ENCODE measurements at regions not wholly inside any gene's neighbourhood (a gene's known extent, or its start where the extent isn't known, plus 50 kb on each side); places are given as distances from the start of the nearest gene placed in this dataset.

DNA sequence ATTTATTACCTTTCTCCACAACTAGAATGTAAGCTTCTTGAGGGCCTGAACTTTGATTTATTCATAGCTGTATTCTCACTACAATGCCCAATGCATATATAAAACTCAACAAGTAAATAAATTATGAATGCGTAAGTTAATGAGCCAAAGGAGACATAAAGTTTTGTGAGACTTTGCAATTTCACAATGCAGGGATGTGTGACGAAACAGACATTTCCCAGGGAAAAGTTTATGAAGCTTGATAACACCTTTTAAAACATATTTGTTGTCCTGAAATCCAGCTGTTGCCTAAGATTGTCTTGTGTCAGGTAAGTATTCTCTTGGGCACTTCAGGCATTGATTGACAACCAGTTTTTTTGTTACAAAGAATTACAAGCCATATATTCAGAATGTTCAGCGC, 800.1 kb downstream of the BRINP1 start:
- no peak for DNase-seq
- intact Hi-C loops (cut with DNase I) = no loop called here
- 87 to 91% (median 89%) methylated on average over 3 of the region's 3 CpGs for WGBS, 4 donors
- Histone ChIP-seq H3K9me3 (replicated peaks in 1 of 3) (no peaks in the 10 kb centered on the region), H3K27me3 (no peaks in the 10 kb centered on the region), H3K4me1 (replicated peaks in 1 of 2) (no peaks in the 10 kb centered on the region), H3K27ac (no peak overlapping the region), H3K36me3 (replicated peaks in 1 of 2) (no peaks in the 10 kb centered on the region), H3K4me3 (no peak overlapping the region)
- TF ChIP-seq POLR2A (IDR thresholded peaks at IDR 0.05) = no peak
- TF ChIP-seq, protein P1, sequence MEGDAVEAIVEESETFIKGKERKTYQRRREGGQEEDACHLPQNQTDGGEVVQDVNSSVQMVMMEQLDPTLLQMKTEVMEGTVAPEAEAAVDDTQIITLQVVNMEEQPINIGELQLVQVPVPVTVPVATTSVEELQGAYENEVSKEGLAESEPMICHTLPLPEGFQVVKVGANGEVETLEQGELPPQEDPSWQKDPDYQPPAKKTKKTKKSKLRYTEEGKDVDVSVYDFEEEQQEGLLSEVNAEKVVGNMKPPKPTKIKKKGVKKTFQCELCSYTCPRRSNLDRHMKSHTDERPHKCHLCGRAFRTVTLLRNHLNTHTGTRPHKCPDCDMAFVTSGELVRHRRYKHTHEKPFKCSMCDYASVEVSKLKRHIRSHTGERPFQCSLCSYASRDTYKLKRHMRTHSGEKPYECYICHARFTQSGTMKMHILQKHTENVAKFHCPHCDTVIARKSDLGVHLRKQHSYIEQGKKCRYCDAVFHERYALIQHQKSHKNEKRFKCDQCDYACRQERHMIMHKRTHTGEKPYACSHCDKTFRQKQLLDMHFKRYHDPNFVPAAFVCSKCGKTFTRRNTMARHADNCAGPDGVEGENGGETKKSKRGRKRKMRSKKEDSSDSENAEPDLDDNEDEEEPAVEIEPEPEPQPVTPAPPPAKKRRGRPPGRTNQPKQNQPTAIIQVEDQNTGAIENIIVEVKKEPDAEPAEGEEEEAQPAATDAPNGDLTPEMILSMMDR (IDR thresholded peaks at IDR 0.05) = no peak

DNA sequence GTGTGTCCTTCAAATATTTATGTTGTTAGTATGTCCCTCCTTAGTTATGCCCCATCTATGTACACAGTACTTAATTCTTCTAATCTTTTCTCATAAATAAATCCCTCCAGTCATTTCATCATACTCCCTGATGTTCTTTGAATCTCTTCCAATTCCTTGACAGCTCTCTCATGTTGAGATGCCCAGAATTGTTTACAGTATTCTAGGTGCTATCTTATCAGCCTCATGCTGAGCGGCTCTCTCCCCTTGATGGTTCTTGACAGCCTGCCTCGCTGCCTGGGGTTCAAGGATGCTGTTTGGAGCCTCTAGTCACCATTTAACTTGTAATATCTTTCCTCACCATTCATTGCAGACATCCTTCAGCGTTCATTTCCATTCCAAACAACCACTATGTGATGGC, 799.2 kb downstream of the BRINP1 start:
- Histone ChIP-seq H3K4me3 (no peak overlapping the region), H3K4me1 (replicated peaks in 1 of 2) (no peaks in the 10 kb centered on the region), H3K27ac (no peak overlapping the region), H3K36me3 (replicated peaks in 1 of 2) (no peaks in the 10 kb centered on the region), H3K27me3 (no peaks in the 10 kb centered on the region), H3K9me3 (replicated peaks in 1 of 3) (no peaks in the 10 kb centered on the region)
- 27 to 47% (median 39%) methylated on average over 3 of the region's 3 CpGs for WGBS, 4 donors
- TF ChIP-seq, protein P1 (IDR thresholded peaks at IDR 0.05) = no peak
- TF ChIP-seq POLR2A (IDR thresholded peaks at IDR 0.05) = no peak
- intact Hi-C loops (cut with DNase I) = no loop called here
- no peak for DNase-seq

DNA sequence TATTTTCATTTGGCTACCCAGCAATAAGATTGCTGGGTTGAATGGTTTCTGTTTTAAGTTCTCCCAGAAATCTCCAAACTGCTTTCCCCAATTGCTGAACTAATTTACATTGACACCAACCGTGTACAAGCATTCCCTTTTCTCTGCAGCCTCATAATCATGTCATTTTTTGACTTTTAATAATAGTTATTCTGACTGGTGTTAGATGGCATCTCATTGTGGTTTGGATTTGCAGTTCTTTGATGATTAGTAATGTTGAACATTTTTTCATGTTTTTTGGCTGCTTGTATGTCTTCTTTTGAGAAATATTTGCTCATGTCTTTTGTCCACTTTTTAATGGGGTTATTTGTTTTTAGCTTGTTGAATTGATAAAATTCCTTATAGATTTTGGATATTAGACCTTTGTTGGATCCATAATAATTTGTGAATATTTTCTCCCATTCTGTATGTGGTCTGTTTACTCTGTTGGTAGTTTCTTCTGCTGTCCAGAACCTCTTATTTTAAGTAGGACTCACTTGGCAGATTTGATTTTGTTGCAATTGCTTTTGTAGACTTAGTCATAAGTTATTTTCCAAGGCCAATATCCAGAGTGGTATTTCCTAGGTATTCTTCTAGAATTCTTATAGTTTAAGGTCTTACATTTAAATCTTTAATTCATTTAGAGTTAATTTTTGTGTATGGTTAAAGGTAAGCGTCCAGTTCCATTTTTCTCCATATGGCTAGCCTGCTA, 793.7 kb downstream of the BRINP1 start:
- 41 to 68% (median 57%) methylated on average over 2 of the region's 2 CpGs for WGBS, 4 donors
- H3K27me3 ChIP-seq = no peaks in the 10 kb centered on the region
- intact Hi-C loops (cut with DNase I) = no loop called here
- TF ChIP-seq POLR2A (IDR thresholded peaks at IDR 0.05) = no peak
- TF ChIP-seq, protein P1 (IDR thresholded peaks at IDR 0.05) = no peak
- H3K36me3 ChIP-seq (replicated peaks in 1 of 2) = no peaks in the 10 kb centered on the region
- no peak overlapping the region for H3K27ac ChIP-seq
- no peak overlapping the region for H3K4me3 ChIP-seq
- peaks cover 0 to 6% (median 4%) of the 10 kb centered on the region in 3 donors for H3K9me3 ChIP-seq (replicated peaks in 1 of 3)
- no peaks in the 10 kb centered on the region for H3K4me1 ChIP-seq (replicated peaks in 1 of 2)
- DNase-seq = no peak

DNA sequence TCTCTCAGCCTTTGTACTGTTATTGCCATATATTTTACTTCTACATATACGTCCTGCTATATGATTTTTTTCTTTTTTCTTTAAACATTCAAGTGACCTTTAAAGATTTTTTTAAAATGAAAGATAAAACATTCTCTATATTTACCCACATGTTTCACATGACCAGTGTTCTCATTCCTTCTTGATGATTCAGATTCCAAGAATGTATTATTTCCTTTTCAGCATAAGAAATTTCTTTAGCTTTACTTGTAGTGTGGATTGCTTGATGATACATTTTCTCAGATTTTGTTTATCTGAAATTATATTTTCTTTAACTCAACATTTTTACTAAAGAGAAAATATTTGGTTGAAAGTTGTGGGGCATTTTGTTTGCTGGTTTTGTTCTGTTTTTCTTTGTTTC, 792.1 kb downstream of the BRINP1 start:
- intact Hi-C loops (cut with DNase I) = no loop called here
- no peaks in the 10 kb centered on the region for H3K27me3 ChIP-seq
- no peak for DNase-seq
- TF ChIP-seq POLR2A (IDR thresholded peaks at IDR 0.05) = no peak
- TF ChIP-seq, protein P1 (IDR thresholded peaks at IDR 0.05) = no peak
- H3K9me3 ChIP-seq (replicated peaks in 1 of 3) = peaks cover 0 to 6% (median 4%) of the 10 kb centered on the region in 3 donors
- no peak overlapping the region for H3K27ac ChIP-seq
- WGBS, 4 donors = 38 to 52% (median 44%) methylated on average over 1 of the region's 1 CpG
- H3K36me3 ChIP-seq (replicated peaks in 1 of 2) = no peaks in the 10 kb centered on the region
- no peak overlapping the region for H3K4me3 ChIP-seq
- no peaks in the 10 kb centered on the region for H3K4me1 ChIP-seq (replicated peaks in 1 of 2)

Data from adrenal gland (tissue), 9 donors.